ENCODE measurements at regions not wholly inside any gene's neighbourhood (a gene's known extent, or its start where the extent isn't known, plus 50 kb on each side); places are given as distances from the start of the nearest gene placed in this dataset.

DNA sequence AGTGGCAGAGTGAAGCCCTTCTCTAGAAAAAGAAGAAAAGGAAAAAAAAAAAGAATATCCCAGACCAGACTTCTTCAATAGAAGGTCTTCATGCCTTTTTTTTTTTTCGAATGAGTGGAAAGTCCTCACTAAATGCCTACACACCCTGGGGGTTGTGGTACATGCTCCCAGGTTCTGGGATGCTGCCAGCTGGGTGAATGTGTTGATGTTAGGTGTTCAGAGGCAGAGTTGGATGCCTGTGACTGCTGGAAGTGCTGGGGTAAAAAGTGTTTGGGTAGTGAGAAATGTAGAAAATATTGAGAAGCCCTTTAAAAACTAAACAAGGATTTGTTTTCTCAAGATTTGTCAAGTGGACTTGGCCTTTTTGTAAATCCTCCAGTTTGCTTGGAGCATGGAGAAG is 318.6 kb downstream of the SLC4A3 start:
- Mint-ChIP-seq H3K4me1 (no peaks in the 10 kb centered on the region), H3K9me3 (no peaks in the 10 kb centered on the region), H3K4me3 (no peak overlapping the region), H3K27me3 (ENCODE audit: low read depth) (no peaks in the 10 kb centered on the region), H3K36me3 (ENCODE audit: low read depth) (no peaks in the 10 kb centered on the region), H3K27ac (ENCODE audit: unreplicated experiment) (no peak overlapping the region)
- no peak for DNase-seq (ENCODE audit: low read depth, low spot score)
- TF ChIP-seq, protein P1, sequence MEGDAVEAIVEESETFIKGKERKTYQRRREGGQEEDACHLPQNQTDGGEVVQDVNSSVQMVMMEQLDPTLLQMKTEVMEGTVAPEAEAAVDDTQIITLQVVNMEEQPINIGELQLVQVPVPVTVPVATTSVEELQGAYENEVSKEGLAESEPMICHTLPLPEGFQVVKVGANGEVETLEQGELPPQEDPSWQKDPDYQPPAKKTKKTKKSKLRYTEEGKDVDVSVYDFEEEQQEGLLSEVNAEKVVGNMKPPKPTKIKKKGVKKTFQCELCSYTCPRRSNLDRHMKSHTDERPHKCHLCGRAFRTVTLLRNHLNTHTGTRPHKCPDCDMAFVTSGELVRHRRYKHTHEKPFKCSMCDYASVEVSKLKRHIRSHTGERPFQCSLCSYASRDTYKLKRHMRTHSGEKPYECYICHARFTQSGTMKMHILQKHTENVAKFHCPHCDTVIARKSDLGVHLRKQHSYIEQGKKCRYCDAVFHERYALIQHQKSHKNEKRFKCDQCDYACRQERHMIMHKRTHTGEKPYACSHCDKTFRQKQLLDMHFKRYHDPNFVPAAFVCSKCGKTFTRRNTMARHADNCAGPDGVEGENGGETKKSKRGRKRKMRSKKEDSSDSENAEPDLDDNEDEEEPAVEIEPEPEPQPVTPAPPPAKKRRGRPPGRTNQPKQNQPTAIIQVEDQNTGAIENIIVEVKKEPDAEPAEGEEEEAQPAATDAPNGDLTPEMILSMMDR (conservative IDR thresholded peaks at IDR 0.05): no peak

DNA sequence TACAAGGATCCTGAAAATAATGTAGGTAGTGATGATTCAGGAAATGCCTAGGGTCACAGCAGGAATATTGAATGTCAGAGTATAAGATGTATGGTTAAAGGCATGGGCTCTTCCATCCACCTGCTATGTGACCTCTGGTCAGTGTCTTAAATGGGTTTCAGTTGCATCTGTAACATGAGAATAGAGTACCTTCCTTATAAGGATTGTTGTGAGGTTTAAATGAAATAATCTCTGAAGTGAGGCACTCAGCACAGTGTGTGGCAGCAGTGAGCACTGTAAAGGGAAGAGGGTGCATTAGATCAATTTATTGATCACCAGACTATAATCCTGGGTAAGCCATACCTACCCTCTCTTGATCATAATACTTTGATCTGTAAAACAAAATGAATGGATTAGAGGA is 319.1 kb downstream of the SLC4A3 start:
- TF ChIP-seq, protein P1 (conservative IDR thresholded peaks at IDR 0.05): no peak
- Mint-ChIP-seq H3K36me3 (ENCODE audit: low read depth) (no peaks in the 10 kb centered on the region), H3K27ac (ENCODE audit: unreplicated experiment) (no peak overlapping the region), H3K4me3 (no peak overlapping the region), H3K4me1 (no peaks in the 10 kb centered on the region), H3K9me3 (no peaks in the 10 kb centered on the region), H3K27me3 (ENCODE audit: low read depth) (no peaks in the 10 kb centered on the region)
- no peak for DNase-seq (ENCODE audit: low read depth, low spot score)

DNA sequence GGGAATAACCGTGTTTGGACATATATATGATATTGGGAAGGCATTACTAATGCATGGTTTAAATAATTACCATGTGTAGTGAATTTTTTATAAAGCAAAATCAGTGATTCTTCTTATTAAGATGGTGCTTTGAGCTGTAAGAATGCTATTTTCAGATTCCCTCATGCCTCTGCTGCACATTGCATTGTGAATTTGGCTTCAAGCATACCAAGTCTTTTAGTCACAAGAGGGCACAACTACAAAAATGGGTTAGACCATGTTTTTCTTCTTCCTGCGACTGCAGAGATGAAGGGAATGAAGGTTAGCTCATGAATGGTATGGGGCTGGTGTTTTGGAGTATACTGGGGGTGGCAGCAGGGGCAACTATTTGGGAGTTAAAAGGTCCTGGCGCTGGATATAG is 320.1 kb downstream of the SLC4A3 start:
- Mint-ChIP-seq H3K4me3 (no peak overlapping the region), H3K36me3 (ENCODE audit: low read depth) (no peaks in the 10 kb centered on the region)
- no peak for DNase-seq (ENCODE audit: low read depth, low spot score)

GRCh38 chr2:219949053-219949452 is 321.6 kb downstream of the SLC4A3 start:
- no peak overlapping the region for H3K4me3 Mint-ChIP-seq
- TF ChIP-seq, protein P1 (conservative IDR thresholded peaks at IDR 0.05): no peak
- H3K27ac Mint-ChIP-seq (ENCODE audit: unreplicated experiment): no peak overlapping the region
- H3K36me3 Mint-ChIP-seq (ENCODE audit: low read depth): no peaks in the 10 kb centered on the region
- H3K4me1 Mint-ChIP-seq: no peaks in the 10 kb centered on the region
- H3K27me3 Mint-ChIP-seq (ENCODE audit: low read depth): no peaks in the 10 kb centered on the region
- DNase-seq (ENCODE audit: low read depth, low spot score): no peak
- H3K9me3 Mint-ChIP-seq: peaks cover 3% of the 10 kb centered on the region

More for the DNA sequence above, 320.1 kb downstream of the SLC4A3 start:
- Mint-ChIP-seq H3K27me3 (ENCODE audit: low read depth) (no peaks in the 10 kb centered on the region), H3K9me3 (no peaks in the 10 kb centered on the region), H3K4me1 (no peaks in the 10 kb centered on the region), H3K27ac (ENCODE audit: unreplicated experiment) (no peak overlapping the region)
- TF ChIP-seq, protein P1 (conservative IDR thresholded peaks at IDR 0.05): no peak

GRCh38 chr2:219951099-219951498 is 323.7 kb downstream of the SLC4A3 start:
- Mint-ChIP-seq H3K27ac (ENCODE audit: unreplicated experiment) (no peak overlapping the region), H3K36me3 (ENCODE audit: low read depth) (no peaks in the 10 kb centered on the region), H3K4me1 (no peaks in the 10 kb centered on the region), H3K4me3 (no peak overlapping the region), H3K27me3 (ENCODE audit: low read depth) (no peaks in the 10 kb centered on the region), H3K9me3 (peaks cover 3% of the 10 kb centered on the region)
- TF ChIP-seq, protein P1 (conservative IDR thresholded peaks at IDR 0.05): no peak
- no peak for DNase-seq (ENCODE audit: low read depth, low spot score)

GRCh38 chr2:219954331-219954730 is 326.9 kb downstream of the SLC4A3 start:
- DNase-seq (ENCODE audit: low read depth, low spot score): no peak
- H3K4me1 Mint-ChIP-seq: no peaks in the 10 kb centered on the region
- no peaks in the 10 kb centered on the region for H3K36me3 Mint-ChIP-seq (ENCODE audit: low read depth)
- peaks cover 5% of the 10 kb centered on the region for H3K9me3 Mint-ChIP-seq
- no peak overlapping the region for H3K27ac Mint-ChIP-seq (ENCODE audit: unreplicated experiment)
- TF ChIP-seq, protein P1 (conservative IDR thresholded peaks at IDR 0.05): no peak
- no peak overlapping the region for H3K4me3 Mint-ChIP-seq
- no peaks in the 10 kb centered on the region for H3K27me3 Mint-ChIP-seq (ENCODE audit: low read depth)
